ENCODE measurements at regions not wholly inside any gene's neighbourhood (a gene's known extent, or its start where the extent isn't known, plus 50 kb on each side); places are given as distances from the start of the nearest gene placed in this dataset.

GRCh38 chr1:184141361-184141880 is 89.9 kb downstream of the TSEN15 start:
- DNase-seq, result no peak

DNA sequence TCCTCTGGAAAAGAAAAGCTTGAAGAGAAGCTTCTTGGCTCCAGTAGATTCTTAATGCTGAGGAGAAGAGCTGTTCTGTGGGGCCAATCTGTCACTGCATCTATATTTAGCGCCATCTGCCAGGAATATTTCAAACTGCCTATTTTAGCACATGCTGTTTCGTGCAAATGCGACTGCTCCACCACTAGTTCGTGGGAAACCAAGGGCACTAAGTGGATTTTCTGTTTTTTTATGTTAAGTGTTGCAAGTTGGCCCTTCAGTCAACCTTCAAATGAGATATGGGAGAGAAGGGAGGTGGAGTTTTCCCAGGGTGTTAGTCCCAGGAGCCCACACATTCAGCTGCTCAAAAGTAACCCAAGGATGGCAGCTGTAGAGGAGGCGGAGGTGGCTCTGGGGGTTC is 91.9 kb downstream of the TSEN15 start:
- DNase-seq, result no peak

DNA sequence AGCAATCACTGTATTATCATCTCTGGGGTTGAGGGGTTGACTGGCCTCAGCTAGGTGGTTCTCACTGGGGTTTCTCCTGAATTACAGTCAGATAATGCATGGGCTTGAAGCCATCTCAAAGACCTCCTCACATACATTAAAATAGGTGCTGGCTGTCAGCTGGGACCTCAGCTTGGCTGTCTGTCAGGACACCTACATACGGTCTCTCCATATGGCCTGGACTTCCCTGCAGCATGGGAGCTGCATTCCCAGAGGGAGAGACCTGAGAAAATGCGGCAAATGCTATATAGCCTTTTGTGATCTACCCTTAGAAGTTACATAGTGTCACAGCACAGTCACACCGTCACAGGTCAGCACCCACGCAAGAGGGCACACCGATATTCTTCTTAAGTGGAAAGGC is 93.6 kb downstream of the TSEN15 start:
- no peak for DNase-seq

- peak; percentile 16 for DNase-seq
Measured at GRCh38 chr1:184146202-184146601, 94.7 kb downstream of the TSEN15 start.

- no peak for DNase-seq
Measured at GRCh38 chr1:184150776-184151531, 99.4 kb downstream of the TSEN15 start.

- DNase-seq, result peak; percentile 53
Measured at GRCh38 chr1:184152434-184152898, 100.9 kb downstream of the TSEN15 start.

- peak; percentile 54 for DNase-seq
Measured at GRCh38 chr1:184152974-184153373, 101.4 kb downstream of the TSEN15 start.

DNA sequence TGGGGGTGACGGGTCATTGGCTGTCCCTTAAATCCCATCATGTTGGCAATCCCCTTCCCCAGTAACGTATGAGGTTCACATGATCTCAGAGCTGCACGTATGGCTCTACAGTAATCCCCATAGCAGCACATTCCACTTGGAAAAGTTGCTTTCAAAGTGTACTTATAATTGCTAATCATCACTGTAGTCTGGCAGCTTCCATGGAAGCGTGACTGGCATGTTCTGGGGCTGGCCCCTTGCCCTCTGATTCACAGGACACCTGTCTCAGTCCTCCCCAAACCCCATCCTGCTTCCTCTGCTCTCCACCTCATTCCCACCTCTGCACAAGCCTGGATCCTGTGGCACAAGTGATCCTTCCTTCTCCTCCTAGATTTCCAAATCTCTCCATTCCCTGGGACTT is 102.2 kb downstream of the TSEN15 start:
- no peak for DNase-seq

- peak; percentile 33 for DNase-seq
Measured at GRCh38 chr1:184156521-184157393, 105.2 kb downstream of the TSEN15 start.

DNA sequence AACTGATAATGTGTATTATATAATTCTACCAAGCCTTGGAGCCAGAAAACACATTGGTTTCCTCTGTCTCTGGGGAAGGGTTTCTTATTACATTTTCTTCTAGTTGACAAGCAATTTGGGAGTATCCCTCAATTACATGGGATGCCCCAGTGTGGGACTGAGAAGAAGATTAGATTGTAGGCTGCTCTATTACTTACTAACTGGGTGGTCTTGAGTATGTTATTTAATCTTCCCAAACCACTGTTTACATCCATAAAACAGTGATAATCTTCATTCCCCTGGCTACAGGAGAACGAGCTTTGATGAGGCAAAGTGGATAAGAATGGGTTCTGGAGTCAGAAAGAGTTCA is 105.8 kb downstream of the TSEN15 start:
- no peak for DNase-seq

GRCh38 chr1:184158896-184159681 is 107.6 kb downstream of the TSEN15 start:
- no peak for DNase-seq

GRCh38 chr1:184160236-184160635 is 108.7 kb downstream of the TSEN15 start:
- DNase-seq, result no peak

- no peak for DNase-seq
Measured at GRCh38 chr1:184161071-184161698, 109.7 kb downstream of the TSEN15 start.

DNA sequence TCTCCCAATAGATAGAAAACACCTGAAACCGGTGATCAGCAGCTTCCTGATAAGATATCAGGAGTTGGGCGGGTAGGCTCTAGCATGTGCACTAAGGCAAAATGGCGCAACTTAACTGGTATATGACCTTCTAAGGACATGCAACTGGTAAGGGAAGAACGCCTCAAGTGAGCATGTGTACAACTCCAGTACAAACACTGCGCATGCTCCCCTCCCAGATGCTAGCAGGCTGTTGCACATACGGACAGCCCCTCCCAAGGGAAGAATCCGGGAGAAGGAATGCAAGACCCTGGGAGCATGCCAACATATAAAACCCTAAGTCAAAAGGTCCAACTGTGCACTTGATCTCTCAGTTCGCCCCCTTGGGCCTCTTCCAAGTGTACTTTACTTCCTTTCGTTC is 110.8 kb downstream of the TSEN15 start:
- no peak for DNase-seq

- peak; percentile 55 for DNase-seq
Measured at GRCh38 chr1:184163674-184164465, 112.3 kb downstream of the TSEN15 start.

- no peak for DNase-seq
Measured at GRCh38 chr1:184164536-184164935, 113.0 kb downstream of the TSEN15 start.

- DNase-seq, result no peak
Measured at GRCh38 chr1:184166485-184166884, 115.0 kb downstream of the TSEN15 start.

DNA sequence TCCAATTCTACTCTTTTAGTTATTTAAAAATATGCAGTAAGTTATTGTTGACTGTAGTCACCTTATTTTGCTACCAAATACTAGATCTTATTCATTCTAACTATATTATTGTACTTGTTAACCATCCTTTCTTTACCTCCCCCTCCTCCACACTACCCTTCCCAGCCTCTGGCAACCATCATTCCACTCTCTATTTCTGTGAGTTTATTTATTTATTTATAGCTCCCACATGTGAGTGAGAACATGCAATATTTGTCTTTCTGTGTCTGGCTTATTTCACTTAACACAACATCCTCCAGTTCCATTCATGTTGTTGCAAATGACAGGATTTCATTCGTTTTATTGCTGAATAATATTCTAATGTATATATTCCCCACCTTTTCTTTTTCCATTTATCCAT is 115.8 kb downstream of the TSEN15 start:
- no peak for DNase-seq

- no peak for DNase-seq
Measured at GRCh38 chr1:184170719-184171118, 119.2 kb downstream of the TSEN15 start.

GRCh38 chr1:184176058-184176457 is 124.5 kb downstream of the TSEN15 start:
- DNase-seq, result peak; percentile 90

DNA sequence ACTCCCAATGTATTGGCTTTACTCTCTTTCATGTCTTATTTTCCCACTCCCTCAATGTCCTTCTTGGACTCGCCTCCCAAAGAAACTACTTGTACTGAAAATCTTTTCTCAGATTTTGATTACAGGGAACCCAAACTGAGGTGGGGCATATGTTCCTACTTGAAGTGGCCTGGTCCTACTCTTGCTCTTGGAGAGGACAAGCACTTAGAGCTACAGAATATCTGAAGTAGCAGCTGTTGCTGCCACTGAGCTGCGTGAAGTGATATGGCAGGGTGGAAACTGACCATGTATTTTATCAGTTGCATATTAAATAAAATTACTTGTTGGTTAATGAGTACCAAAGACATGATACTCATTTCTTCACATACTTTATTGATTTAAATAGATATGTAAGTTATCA is 129.5 kb downstream of the TSEN15 start:
- DNase-seq, result no peak

GRCh38 chr1:184183919-184184318 is 132.4 kb downstream of the TSEN15 start:
- DNase-seq, result no peak
